ENCODE measurements at regions not wholly inside any gene's neighbourhood (a gene's known extent, or its start where the extent isn't known, plus 50 kb on each side); places are given as distances from the start of the nearest gene placed in this dataset.

GRCh38 chr17:70493277-70493874 is 324.0 kb downstream of the KCNJ2 start:
- no peak for TF ChIP-seq POLR2A (IDR thresholded peaks at IDR 0.05; ENCODE audit: low read depth, low read length)
- TF ChIP-seq POLR2AphosphoS5 (IDR thresholded peaks at IDR 0.05; ENCODE audit: low read depth, low read length), result no peak
- no peak for TF ChIP-seq TAF1 (IDR thresholded peaks at IDR 0.05; ENCODE audit: low read depth, low read length)
